MM.1S (cell line): ENCODE measurements at regions not wholly inside any gene's neighbourhood (a gene's known extent, or its start where the extent isn't known, plus 50 kb on each side); places are given as distances from the start of the nearest gene placed in this dataset.

Experiments used
- DNase-seq: peaks from one replicate; pipeline ENCODE4 v3.0.0-alpha.2; 2015
- H2AFZ ChIP-seq: fragments of 300-600 bp; sonication (generic); 2 replicates; pipeline ENCODE4 v1.6.0; 2016; ENCODE audit warnings: antibody characterized with exemption, low read length
- H3F3A ChIP-seq: fragments of 300-600 bp; sonication (generic); 2 replicates; pipeline ENCODE4 v1.6.1; 2016; ENCODE audit warnings: mild to moderate bottlenecking, antibody characterized with exemption, low read length, moderate library complexity, mixed read lengths; ENCODE audit not compliant: insufficient read depth
- H3K27ac ChIP-seq: fragments of 300-600 bp; sonication (generic); 2 replicates; pipeline ENCODE4 v1.5.1; 2016; ENCODE audit warnings: mild to moderate bottlenecking, low read length
- H3K27me3 ChIP-seq: fragments of 300-600 bp; sonication (generic); replicated peaks from 2 replicates; pipeline ENCODE4 v1.6.0; 2016; ENCODE audit warnings: low read length; ENCODE audit not compliant: insufficient read depth
- H3K36me3 ChIP-seq: fragments of 300-600 bp; sonication (generic); replicated peaks from 2 replicates; pipeline ENCODE4 v1.6.1; 2016; ENCODE audit warnings: mild to moderate bottlenecking, low read length, mixed read lengths; ENCODE audit not compliant: insufficient read depth
- H3K4me1 ChIP-seq: fragments of 300-600 bp; sonication (generic); 2 replicates; pipeline ENCODE4 v1.6.1; 2016; ENCODE audit warnings: low read length, mixed read lengths
- H3K4me2 ChIP-seq: fragments of 300-600 bp; sonication (generic); 2 replicates; pipeline ENCODE4 v1.6.0; 2016; ENCODE audit warnings: low read depth, low read length
- H3K4me3 ChIP-seq: fragments of 300-600 bp; sonication (generic); 2 replicates; pipeline ENCODE4 v1.5.1; 2016; ENCODE audit warnings: low read length, mixed read lengths
- H3K79me2 ChIP-seq: fragments of 300-600 bp; sonication (generic); 2 replicates; pipeline ENCODE4 v1.6.1; 2016; ENCODE audit warnings: mixed run types, low read length, mixed read lengths
- H3K9ac ChIP-seq: fragments of 300-600 bp; sonication (generic); 2 replicates; pipeline ENCODE4 v1.6.1; 2016; ENCODE audit warnings: low read length, mixed read lengths
- H3K9me2 ChIP-seq: fragments of 300-600 bp; sonication (generic); replicated peaks from 2 replicates; pipeline ENCODE4 v1.6.1; 2016; ENCODE audit warnings: mild to moderate bottlenecking, low read length, mixed read lengths; ENCODE audit not compliant: insufficient read depth
- H3K9me3 ChIP-seq: fragments of 300-600 bp; sonication (generic); replicated peaks from 2 replicates; pipeline ENCODE4 v1.6.1; 2016; ENCODE audit warnings: mild to moderate bottlenecking, low read length, mixed read lengths; ENCODE audit not compliant: insufficient read depth
- H4K20me1 ChIP-seq: fragments of 300-600 bp; sonication (generic); 2 replicates; pipeline ENCODE4 v1.6.1; 2016; ENCODE audit warnings: mild to moderate bottlenecking, low read length, moderate library complexity, mixed read lengths; ENCODE audit not compliant: insufficient read depth
- CTCF ChIP-seq: fragments of 300-600 bp; sonication (generic); IDR thresholded peaks from 2 replicates; pipeline ENCODE4 v1.5.1; 2016; ENCODE audit warnings: antibody characterized with exemption, low read length, mixed read lengths
- EZH2 ChIP-seq: fragments of 300-600 bp; sonication (generic); optimal IDR thresholded peaks from 2 replicates; pipeline ENCODE3; 2017; ENCODE audit warnings: low read depth, mild to moderate bottlenecking, antibody characterized with exemption, low read length, mixed read lengths
- EZH2phosphoT487 ChIP-seq: fragments of 300-600 bp; sonication (generic); IDR thresholded peaks from 2 replicates; pipeline ENCODE4 v1.6.1; 2018; ENCODE audit warnings: antibody characterized with exemption, low read length

DNA sequence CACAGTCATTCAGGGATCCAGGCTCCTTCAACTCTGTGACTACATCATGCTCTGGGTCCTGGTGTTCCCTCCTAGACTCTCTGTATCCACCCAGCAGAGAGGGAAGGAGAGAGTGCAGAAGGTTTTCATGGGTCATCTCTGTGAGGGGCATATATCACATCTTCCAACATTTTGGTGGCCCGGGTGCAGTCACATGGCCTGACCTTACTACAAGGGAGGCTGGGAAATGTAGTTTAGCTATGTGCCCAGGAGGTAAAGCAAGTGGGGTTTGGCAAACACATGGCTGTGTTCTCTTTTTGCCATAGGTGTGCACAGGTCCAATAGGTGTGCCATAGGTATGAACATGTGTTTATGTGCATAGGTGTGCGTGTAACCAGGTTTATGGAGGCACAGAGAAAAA, 222.2 kb upstream of the EEF2KMT start:
- no peaks in the 10 kb centered on the region for H3K4me1 ChIP-seq
- H3K4me2 ChIP-seq: no peak overlapping the region
- H3F3A ChIP-seq: no peaks in the 10 kb centered on the region
- TF ChIP-seq EZH2phosphoT487: no peak
- no peak for TF ChIP-seq EZH2
- no peak overlapping the region for H3K9ac ChIP-seq
- no peak overlapping the region for H2AFZ ChIP-seq
- H3K9me2 ChIP-seq: no peaks in the 10 kb centered on the region
- H3K4me3 ChIP-seq: no peak overlapping the region
- no peaks in the 10 kb centered on the region for H3K36me3 ChIP-seq
- no peaks in the 10 kb centered on the region for H3K79me2 ChIP-seq
- H3K9me3 ChIP-seq: no peaks in the 10 kb centered on the region
- H4K20me1 ChIP-seq: no peaks in the 10 kb centered on the region
- DNase-seq: no peak
- H3K27me3 ChIP-seq: 0 out of 2 replicates have a peak, but pooled peaks cover 4% of the 10 kb centered on the region
- H3K27ac ChIP-seq: no peak overlapping the region

DNA sequence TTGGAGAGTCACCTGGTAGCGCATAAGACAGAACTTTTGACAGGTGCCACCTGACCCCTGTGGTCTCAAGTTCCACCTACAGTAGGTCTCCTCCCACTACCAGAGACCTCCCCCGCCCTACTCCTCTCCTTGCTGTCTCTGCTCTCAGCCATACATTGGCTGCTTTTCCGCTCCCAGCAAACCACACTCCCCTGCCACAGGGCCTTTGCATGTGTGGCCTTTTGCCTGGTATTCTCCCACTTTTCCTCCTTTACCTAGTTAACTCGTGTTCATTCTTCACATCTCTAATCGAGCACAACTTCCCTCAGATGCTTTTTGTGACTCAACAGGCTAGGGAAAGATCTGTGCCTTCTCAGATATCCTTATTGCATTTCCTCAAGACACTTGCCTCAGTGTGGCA, 218.3 kb upstream of the EEF2KMT start:
- Histone ChIP-seq H3K36me3 (no peaks in the 10 kb centered on the region), H3K9me2 (no peaks in the 10 kb centered on the region), H3K27ac (no peak overlapping the region), H2AFZ (no peak overlapping the region), H3K4me3 (no peak overlapping the region), H3K27me3 (no peaks in the 10 kb centered on the region), H3K4me2 (no peak overlapping the region), H3K9me3 (no peaks in the 10 kb centered on the region), H3K4me1 (no peaks in the 10 kb centered on the region), H3F3A (no peaks in the 10 kb centered on the region), H3K9ac (no peak overlapping the region), H3K79me2 (no peaks in the 10 kb centered on the region), H4K20me1 (no peaks in the 10 kb centered on the region)
- TF ChIP-seq EZH2phosphoT487: no peak
- no peak for TF ChIP-seq CTCF
- TF ChIP-seq EZH2: no peak
- DNase-seq: no peak

- Histone ChIP-seq H3K27ac (no peak overlapping the region), H3K4me1 (no peaks in the 10 kb centered on the region), H3F3A (no peaks in the 10 kb centered on the region), H3K4me3 (no peak overlapping the region), H3K9me2 (no peaks in the 10 kb centered on the region), H4K20me1 (no peaks in the 10 kb centered on the region), H3K9me3 (no peaks in the 10 kb centered on the region), H2AFZ (no peak overlapping the region), H3K27me3 (no peaks in the 10 kb centered on the region), H3K36me3 (no peaks in the 10 kb centered on the region), H3K9ac (no peak overlapping the region), H3K4me2 (no peak overlapping the region), H3K79me2 (no peaks in the 10 kb centered on the region)
- TF ChIP-seq EZH2 (no peak), EZH2phosphoT487 (no peak), CTCF (no peak)
- DNase-seq: no peak
Measured at GRCh38 chr16:5314377-5314776, 216.8 kb upstream of the EEF2KMT start.

- no peak for TF ChIP-seq EZH2
- no peak for TF ChIP-seq EZH2phosphoT487
- TF ChIP-seq CTCF: no peak
- Histone ChIP-seq H3K79me2 (no peaks in the 10 kb centered on the region), H3K9me3 (no peaks in the 10 kb centered on the region), H2AFZ (no peak overlapping the region), H3K27ac (no peak overlapping the region), H3K9ac (no peak overlapping the region), H4K20me1 (no peaks in the 10 kb centered on the region), H3K4me3 (no peak overlapping the region), H3K36me3 (no peaks in the 10 kb centered on the region), H3K9me2 (no peaks in the 10 kb centered on the region), H3F3A (no peaks in the 10 kb centered on the region), H3K4me2 (no peak overlapping the region), H3K27me3 (no peaks in the 10 kb centered on the region), H3K4me1 (no peaks in the 10 kb centered on the region)
- no peak for DNase-seq
Measured at GRCh38 chr16:5309946-5310611, 212.5 kb upstream of the EEF2KMT start.
